HepG2 (cell line): ENCODE measurements at regions not wholly inside any gene's neighbourhood (a gene's known extent, or its start where the extent isn't known, plus 50 kb on each side); places are given as distances from the start of the nearest gene placed in this dataset.

Experiments used
- ATAC-seq: fragments of 200-7000 bp; cut with Tn5 transposase; 3 replicates; pipeline ENCODE4 v1.9.1; 2020; ENCODE audit warnings: mild to moderate bottlenecking, moderate library complexity
- BruUV-seq: library from RNA; stranded (reverse); fragments of 400-500 nt; replicated peaks from 2 replicates; lab custom pipeline; 2021; lab: Mats Ljungman, UMichigan
- CTCF ChIA-PET: fragments of 300-600 bp; formaldehyde crosslinking; extraction: SDS; loops from one replicate; lab custom pipeline; 2021; ENCODE audit warnings: low total read pairs, inconsistent platforms, low intra/inter-chr PET ratio; lab: Yijun Ruan, JAX
- POLR2A ChIA-PET: fragments of 350-600 bp; sonication (Branson Sonifier 250); formaldehyde crosslinking; loops from one replicate; lab custom pipeline; 2020; ENCODE audit warnings: antibody characterized with exemption, inconsistent platforms; lab: Yijun Ruan, JAX
- DNase-seq: peaks from one replicate; pipeline ENCODE4 v3.0.0-alpha.2; 2015; ENCODE audit warnings: low spot score
- FAIRE-seq: peaks from 3 replicates; lab custom pipeline; 2011; peaks lifted over from hg19 to GRCh38; lab: Jason Lieb, UNC
- H2AFZ ChIP-seq: one replicate; pipeline ENCODE4 v1.6.1; 2011; ENCODE audit warnings: low read length, inconsistent platforms
- H3K27ac ChIP-seq: fragments of 300-600 bp; 3 replicates; pipeline ENCODE4 v1.8.0; 2011; ENCODE audit warnings: mixed run types, mild to moderate bottlenecking, mixed read lengths, low read length, inconsistent platforms; ENCODE audit not compliant: insufficient read depth; ENCODE audit errors: extremely low read length
- H3K27me3 ChIP-seq, 2 experiments: fragments of 200-600 bp in 1 of 2; 2 replicates in 1 of 2; 3 replicates in 1 of 2; pipeline versions ENCODE4 v1.6.0 to v1.8.0; 2011; ENCODE audit warnings: low read length in 2 of 2, mild to moderate bottlenecking in 2 of 2, moderate library complexity in 2 of 2, inconsistent platforms in 1 of 2; ENCODE audit not compliant: insufficient read depth in 2 of 2, control insufficient read depth in 1 of 2
- H3K36me3 ChIP-seq, 2 experiments: fragments of 200-600 bp in 1 of 2; replicated peaks in 1 of 2; 2 replicates in 1 of 2; 3 replicates in 1 of 2; pipeline versions ENCODE4 v1.5.1 to v1.8.0; 2011; ENCODE audit warnings: low read length in 2 of 2, inconsistent platforms in 1 of 2; ENCODE audit not compliant: insufficient read depth in 2 of 2, control insufficient read depth in 1 of 2
- H3K4me1 ChIP-seq: 2 replicates; pipeline ENCODE4 v1.5.1; 2012; ENCODE audit warnings: low read length, inconsistent platforms; ENCODE audit not compliant: insufficient read depth
- H3K4me2 ChIP-seq: 2 replicates; pipeline ENCODE4 v1.6.0; 2011; ENCODE audit warnings: low read depth, low read length, inconsistent platforms
- H3K4me3 ChIP-seq, 3 experiments: fragments of 200-600 bp in 1 of 3; sonication (generic), shearing (Covaris generic) in 1 of 3; replicated peaks in 1 of 3; 2 replicates each; pipeline ENCODE4 v1.5.1; 2011 to 2016; ENCODE audit warnings: low read length in 3 of 3, inconsistent platforms in 2 of 3, low read depth in 2 of 3, mild to moderate bottlenecking in 2 of 3, control low read depth in 1 of 3, mixed read lengths in 1 of 3; ENCODE audit not compliant: insufficient read depth in 1 of 3
- H3K79me2 ChIP-seq: one replicate; pipeline ENCODE4 v1.6.1; 2011; ENCODE audit warnings: low read length, inconsistent platforms; ENCODE audit not compliant: insufficient read depth
- H3K9ac ChIP-seq: 2 replicates; pipeline ENCODE4 v1.6.0; 2011; ENCODE audit warnings: mild to moderate bottlenecking, low read depth, low read length, inconsistent platforms; ENCODE audit not compliant: insufficient read depth
- H3K9me3 ChIP-seq: 2 replicates; pipeline ENCODE4 v1.5.1; 2012; ENCODE audit warnings: mild to moderate bottlenecking, low read length
- H4K20me1 ChIP-seq: 2 replicates; pipeline ENCODE4 v1.6.0; 2011; ENCODE audit warnings: inconsistent platforms, mild to moderate bottlenecking, low read length, moderate library complexity; ENCODE audit not compliant: insufficient read depth
- ASH2L ChIP-seq: fragments of 300-600, 200-600 bp; sonication (generic); IDR thresholded peaks from 2 replicates; pipeline ENCODE4 v1.7.0; 2017; ENCODE audit warnings: low read depth, mild to moderate bottlenecking, moderate library complexity, mixed read lengths, low read length; ENCODE audit not compliant: insufficient read length
- HNRNPK ChIP-seq: fragments of 200-400 bp; formaldehyde crosslinking; IDR thresholded peaks from 2 replicates; pipeline ENCODE4 v1.6.1; 2018; ENCODE audit warnings: low read length, low read depth, moderate library complexity, mild to moderate bottlenecking; ENCODE audit not compliant: poor library complexity, severe bottlenecking
- IRF2 ChIP-seq: IDR thresholded peaks from 2 replicates; pipeline ENCODE4 v1.6.1; 2018; ENCODE audit warnings: missing genetic modification reagents, missing compliant biosample characterization
- KDM6A ChIP-seq: IDR thresholded peaks from 2 replicates; pipeline ENCODE4 v1.6.1; 2016; ENCODE audit warnings: low read depth
- KLF13 ChIP-seq: sonication (generic); formaldehyde crosslinking; IDR thresholded peaks from 2 replicates; pipeline ENCODE4 v1.4.0; 2020; ENCODE audit warnings: mild to moderate bottlenecking, missing genetic modification reagents
- RBAK ChIP-seq: sonication (generic); formaldehyde crosslinking; IDR thresholded peaks from 2 replicates; pipeline ENCODE4 v1.5.1; 2020; ENCODE audit warnings: mild to moderate bottlenecking, missing genetic modification reagents
- TOPORS ChIP-seq: sonication (generic); formaldehyde crosslinking; IDR thresholded peaks from 2 replicates; pipeline ENCODE4 v1.8.0; 2023; ENCODE audit warnings: mild to moderate bottlenecking, missing genetic modification reagents
- TP53 ChIP-seq: sonication (generic); formaldehyde crosslinking; conservative IDR thresholded peaks from 2 replicates; pipeline ENCODE4 v1.4.0; 2020; ENCODE audit warnings: missing genetic modification reagents
- ZBTB38 ChIP-seq: sonication (generic); formaldehyde crosslinking; IDR thresholded peaks from 2 replicates; pipeline ENCODE4 v1.5.1; 2020; ENCODE audit warnings: mild to moderate bottlenecking, missing genetic modification reagents
- ZNF143 ChIP-seq: sonication (generic); formaldehyde crosslinking; IDR thresholded peaks from 2 replicates; pipeline ENCODE4 v1.4.0; 2020; ENCODE audit warnings: missing genetic modification reagents
- ZNF232 ChIP-seq: sonication (generic); formaldehyde crosslinking; IDR thresholded peaks from 2 replicates; pipeline ENCODE4 v1.4.0; 2020; ENCODE audit warnings: missing genetic modification reagents, borderline replicate concordance
- ZNF468 ChIP-seq: sonication (generic); formaldehyde crosslinking; IDR thresholded peaks from 2 replicates; pipeline ENCODE4 v1.8.0; 2022; ENCODE audit warnings: mild to moderate bottlenecking, moderate library complexity, missing genetic modification reagents
- ZNF7 ChIP-seq: IDR thresholded peaks from 2 replicates; pipeline ENCODE4 v1.6.1; 2016; ENCODE audit warnings: missing biosample characterization, missing genetic modification reagents
- ZNF713 ChIP-seq: sonication (generic); formaldehyde crosslinking; IDR thresholded peaks from 2 replicates; pipeline ENCODE4 v1.4.0; 2020; ENCODE audit warnings: mild to moderate bottlenecking, missing genetic modification reagents
- WGBS: methylation state at CpG from one replicate; pipeline ENCODE4 v1.1.6; 2017; ENCODE audit warnings: low lambda C conversion rate; 5-methylcytosine and 5-hydroxymethylcytosine counted together
- in situ Hi-C: cut with HindIII; loops from 2 replicates; pipeline ENCODE4 v1.10.0; 2017; ENCODE audit warnings: low pct_unique_long_range_greater_than_20kb; ENCODE audit not compliant: extremely low pct_ligation_motif_present
- intact Hi-C: fragments of 100-400 bp; cut with micrococcal nuclease; formaldehyde crosslinking; loops from one replicate; pipeline ENCODE4 v1.10.0; 2022; ENCODE audit not compliant: unreplicated experiment
- TF ChIP-seq, protein P1 (sequence below): sonication (generic); formaldehyde crosslinking; IDR thresholded peaks from 2 replicates; pipeline ENCODE4 v1.8.1; 2023; ENCODE audit warnings: mild to moderate bottlenecking, missing genetic modification reagents
- TF ChIP-seq, protein P2 (sequence below): sonication (generic); formaldehyde crosslinking; IDR thresholded peaks from 2 replicates; pipeline ENCODE4 v1.5.1; 2020; ENCODE audit warnings: missing genetic modification reagents, mild to moderate bottlenecking, borderline replicate concordance
- TF ChIP-seq, protein P3 (sequence below): IDR thresholded peaks from 2 replicates; pipeline ENCODE4 v1.6.1; 2016; ENCODE audit warnings: control low read depth
- TF ChIP-seq, protein P4 (sequence below): sonication (generic); formaldehyde crosslinking; IDR thresholded peaks from 2 replicates; pipeline ENCODE4 v1.5.0; 2020; ENCODE audit warnings: missing genetic modification reagents
- TF ChIP-seq, protein P5 (sequence below): IDR thresholded peaks from 2 replicates; pipeline ENCODE4 v1.6.1; 2016; ENCODE audit warnings: mild to moderate bottlenecking, missing biosample characterization, missing genetic modification reagents
- TF ChIP-seq, protein P6 (sequence below): sonication (generic); formaldehyde crosslinking; IDR thresholded peaks from 2 replicates; pipeline ENCODE4 v1.4.0; 2020; ENCODE audit warnings: missing genetic modification reagents

DNA sequence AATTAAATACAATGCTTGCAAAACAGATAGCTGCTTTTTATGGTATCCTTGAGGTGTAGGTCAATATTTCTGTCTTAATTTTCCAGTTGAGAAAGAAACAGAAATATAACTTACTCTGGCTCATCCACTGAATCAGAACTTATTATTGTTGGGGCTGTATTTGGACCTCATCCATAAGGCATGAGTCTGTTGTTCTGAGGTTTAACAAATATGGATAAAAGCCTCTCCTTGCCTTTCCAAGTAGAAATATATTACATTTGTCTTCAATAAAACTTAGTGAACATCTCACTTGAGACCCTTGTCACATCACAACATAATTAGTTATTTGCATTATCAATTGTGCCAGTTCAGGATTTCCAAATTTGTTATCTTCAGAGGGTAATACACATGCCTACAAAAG is 525.8 kb downstream of the AGTPBP1 start (continued):
- TF ChIP-seq IRF2 (no peak), KLF13 (CRISPR knock-in tag) (no peak), HNRNPK (no peak), TOPORS (CRISPR knock-in tag) (no peak), ZNF713 (CRISPR knock-in tag) (no peak), ZNF468 (CRISPR knock-in tag) (no peak), RBAK (CRISPR knock-in tag) (no peak), ZBTB38 (CRISPR knock-in tag) (no peak)
- TF ChIP-seq, protein P1, sequence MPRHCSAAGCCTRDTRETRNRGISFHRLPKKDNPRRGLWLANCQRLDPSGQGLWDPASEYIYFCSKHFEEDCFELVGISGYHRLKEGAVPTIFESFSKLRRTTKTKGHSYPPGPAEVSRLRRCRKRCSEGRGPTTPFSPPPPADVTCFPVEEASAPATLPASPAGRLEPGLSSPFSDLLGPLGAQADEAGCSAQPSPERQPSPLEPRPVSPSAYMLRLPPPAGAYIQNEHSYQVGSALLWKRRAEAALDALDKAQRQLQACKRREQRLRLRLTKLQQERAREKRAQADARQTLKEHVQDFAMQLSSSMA (CRISPR knock-in tag), result no peak
- TF ChIP-seq, all 625 proteins: peak for 0

DNA sequence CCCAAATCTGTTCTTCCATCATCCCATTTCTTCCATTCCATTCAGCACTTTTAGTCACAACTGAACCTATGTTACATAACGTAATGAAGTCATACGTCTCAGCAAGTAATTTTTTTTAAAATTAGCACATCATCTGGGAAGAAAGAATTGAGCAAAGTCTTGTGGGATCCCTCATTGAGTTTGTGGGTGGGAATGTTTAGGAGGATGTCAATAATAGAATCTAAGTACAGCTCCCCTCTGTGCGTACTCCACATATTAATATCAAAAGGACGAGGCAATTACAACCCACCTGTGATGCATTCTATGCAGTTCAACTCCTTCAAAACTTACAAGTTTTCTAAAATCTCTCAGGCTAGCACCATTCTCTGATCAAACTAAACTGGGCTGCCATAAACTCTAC is 526.3 kb downstream of the AGTPBP1 start:
- FAIRE-seq (no peak), ATAC-seq (no peak), DNase-seq (no peak)
- H3K27me3 ChIP-seq, result no peaks in the 10 kb centered on the region
- no peaks in the 10 kb centered on the region for H3K9me3 ChIP-seq
- H3K9ac ChIP-seq, result no peak overlapping the region
- CTCF ChIA-PET, result no interaction called here
- H3K4me2 ChIP-seq, result no peak overlapping the region
- H2AFZ ChIP-seq, result no peak overlapping the region
- TF ChIP-seq, protein P2, sequence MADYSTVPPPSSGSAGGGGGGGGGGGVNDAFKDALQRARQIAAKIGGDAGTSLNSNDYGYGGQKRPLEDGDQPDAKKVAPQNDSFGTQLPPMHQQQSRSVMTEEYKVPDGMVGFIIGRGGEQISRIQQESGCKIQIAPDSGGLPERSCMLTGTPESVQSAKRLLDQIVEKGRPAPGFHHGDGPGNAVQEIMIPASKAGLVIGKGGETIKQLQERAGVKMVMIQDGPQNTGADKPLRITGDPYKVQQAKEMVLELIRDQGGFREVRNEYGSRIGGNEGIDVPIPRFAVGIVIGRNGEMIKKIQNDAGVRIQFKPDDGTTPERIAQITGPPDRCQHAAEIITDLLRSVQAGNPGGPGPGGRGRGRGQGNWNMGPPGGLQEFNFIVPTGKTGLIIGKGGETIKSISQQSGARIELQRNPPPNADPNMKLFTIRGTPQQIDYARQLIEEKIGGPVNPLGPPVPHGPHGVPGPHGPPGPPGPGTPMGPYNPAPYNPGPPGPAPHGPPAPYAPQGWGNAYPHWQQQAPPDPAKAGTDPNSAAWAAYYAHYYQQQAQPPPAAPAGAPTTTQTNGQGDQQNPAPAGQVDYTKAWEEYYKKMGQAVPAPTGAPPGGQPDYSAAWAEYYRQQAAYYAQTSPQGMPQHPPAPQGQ (CRISPR knock-in tag), result no peak
- TF ChIP-seq, protein P3, sequence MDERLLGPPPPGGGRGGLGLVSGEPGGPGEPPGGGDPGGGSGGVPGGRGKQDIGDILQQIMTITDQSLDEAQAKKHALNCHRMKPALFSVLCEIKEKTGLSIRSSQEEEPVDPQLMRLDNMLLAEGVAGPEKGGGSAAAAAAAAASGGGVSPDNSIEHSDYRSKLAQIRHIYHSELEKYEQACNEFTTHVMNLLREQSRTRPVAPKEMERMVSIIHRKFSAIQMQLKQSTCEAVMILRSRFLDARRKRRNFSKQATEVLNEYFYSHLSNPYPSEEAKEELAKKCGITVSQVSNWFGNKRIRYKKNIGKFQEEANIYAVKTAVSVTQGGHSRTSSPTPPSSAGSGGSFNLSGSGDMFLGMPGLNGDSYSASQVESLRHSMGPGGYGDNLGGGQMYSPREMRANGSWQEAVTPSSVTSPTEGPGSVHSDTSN (CRISPR knock-in tag), result no peak
- TF ChIP-seq, protein P4, sequence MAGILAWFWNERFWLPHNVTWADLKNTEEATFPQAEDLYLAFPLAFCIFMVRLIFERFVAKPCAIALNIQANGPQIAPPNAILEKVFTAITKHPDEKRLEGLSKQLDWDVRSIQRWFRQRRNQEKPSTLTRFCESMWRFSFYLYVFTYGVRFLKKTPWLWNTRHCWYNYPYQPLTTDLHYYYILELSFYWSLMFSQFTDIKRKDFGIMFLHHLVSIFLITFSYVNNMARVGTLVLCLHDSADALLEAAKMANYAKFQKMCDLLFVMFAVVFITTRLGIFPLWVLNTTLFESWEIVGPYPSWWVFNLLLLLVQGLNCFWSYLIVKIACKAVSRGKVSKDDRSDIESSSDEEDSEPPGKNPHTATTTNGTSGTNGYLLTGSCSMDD (CRISPR knock-in tag), result no peak
- TF ChIP-seq ZNF143 (CRISPR knock-in tag) (no peak), KDM6A (CRISPR knock-in tag) (no peak), ASH2L (no peak), ZNF232 (CRISPR knock-in tag) (no peak), ZNF7 (CRISPR knock-in tag) (no peak), TP53 (no peak)
- TF ChIP-seq, protein P5, sequence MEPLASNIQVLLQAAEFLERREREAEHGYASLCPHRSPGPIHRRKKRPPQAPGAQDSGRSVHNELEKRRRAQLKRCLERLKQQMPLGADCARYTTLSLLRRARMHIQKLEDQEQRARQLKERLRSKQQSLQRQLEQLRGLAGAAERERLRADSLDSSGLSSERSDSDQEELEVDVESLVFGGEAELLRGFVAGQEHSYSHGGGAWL, result no peak
- TF ChIP-seq, protein P6, sequence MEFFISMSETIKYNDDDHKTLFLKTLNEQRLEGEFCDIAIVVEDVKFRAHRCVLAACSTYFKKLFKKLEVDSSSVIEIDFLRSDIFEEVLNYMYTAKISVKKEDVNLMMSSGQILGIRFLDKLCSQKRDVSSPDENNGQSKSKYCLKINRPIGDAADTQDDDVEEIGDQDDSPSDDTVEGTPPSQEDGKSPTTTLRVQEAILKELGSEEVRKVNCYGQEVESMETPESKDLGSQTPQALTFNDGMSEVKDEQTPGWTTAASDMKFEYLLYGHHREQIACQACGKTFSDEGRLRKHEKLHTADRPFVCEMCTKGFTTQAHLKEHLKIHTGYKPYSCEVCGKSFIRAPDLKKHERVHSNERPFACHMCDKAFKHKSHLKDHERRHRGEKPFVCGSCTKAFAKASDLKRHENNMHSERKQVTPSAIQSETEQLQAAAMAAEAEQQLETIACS (CRISPR knock-in tag), result no peak
- TF ChIP-seq, all 625 proteins: peak for 0
- WGBS, result 13% methylated on average over 4 of the region's 4 CpGs
- in situ Hi-C loops (no loop called here), intact Hi-C loops (no loop called here)
- Histone ChIP-seq H4K20me1 (no peaks in the 10 kb centered on the region), H3K79me2 (no peaks in the 10 kb centered on the region), H3K36me3 (no peaks in the 10 kb centered on the region), H3K27ac (no peak overlapping the region), H3K4me3 (no peak overlapping the region), H3K4me1 (no peaks in the 10 kb centered on the region)
- POLR2A ChIA-PET, result no interaction called here
- no TSS peak for BruUV-seq
